Prostate gland (tissue), 2 donors: ENCODE measurements at regions not wholly inside any gene's neighbourhood (a gene's known extent, or its start where the extent isn't known, plus 50 kb on each side); places are given as distances from the start of the nearest gene placed in this dataset.
A peak's percentile ranks its signal among the peaks of the same experiment; 100 is the strongest.

Experiments used
- DNase-seq: peaks from one replicate; pipeline ENCODE4 v3.0.0-alpha.2; 2019; ENCODE audit warnings: low spot score
- H3K27ac ChIP-seq, 2 donors: fragments of 200-600 bp; sonication (generic); 2 replicates each; pipeline ENCODE4 v1.5.1; 2017 to 2019
- H3K27me3 ChIP-seq: fragments of 200-600 bp; sonication (generic); replicated peaks from 2 replicates; pipeline ENCODE4 v1.5.1; 2019; ENCODE audit not compliant: insufficient read depth
- H3K36me3 ChIP-seq, 2 donors: fragments of 200-600 bp; sonication (generic); 1 replicate in 1 of 2; 2 replicates in 1 of 2; pipeline versions ENCODE4 v1.5.1 to v1.8.1; 2017 to 2019
- H3K4me1 ChIP-seq: fragments of 200-600 bp; sonication (generic); replicated peaks from 2 replicates; pipeline ENCODE4 v1.5.1; 2019
- H3K4me3 ChIP-seq, 2 donors: fragments of 200-600 bp; sonication (generic); 2 replicates each; pipeline ENCODE4 v1.5.1; 2017 to 2019
- H3K9me3 ChIP-seq: fragments of 200-600 bp; sonication (generic); 2 replicates; pipeline ENCODE4 v1.5.1; 2017
- CTCF ChIP-seq, 4 experiments: fragments of 200-600 bp in 2 of 4; fragments of 450-650 bp in 2 of 4; sonication (generic) in 2 of 4; IDR thresholded peaks; 1 replicate in 3 of 4; 2 replicates in 1 of 4; pipeline ENCODE4 v1.5.1; 2016 to 2019; ENCODE audit warnings: antibody characterized with exemption in 4 of 4, mild to moderate bottlenecking in 2 of 4, moderate library complexity in 2 of 4
- POLR2A ChIP-seq: fragments of 450-650 bp; IDR thresholded peaks from one replicate; pipeline ENCODE4 v1.6.1; 2016; ENCODE audit warnings: antibody characterized with exemption, mild to moderate bottlenecking
- POLR2AphosphoS5 ChIP-seq: sonication (generic); formaldehyde crosslinking; IDR thresholded peaks from one replicate; pipeline ENCODE4 v1.6.1; 2017; ENCODE audit warnings: antibody characterized with exemption
- WGBS: methylation state at CpG from one replicate; pipeline ENCODE4 v1.1.5; 2018; 5-methylcytosine and 5-hydroxymethylcytosine counted together
- intact Hi-C: fragments of 100-400 bp; cut with DNase I; formaldehyde crosslinking; loops from one replicate; pipeline ENCODE4 v1.14.2; 2022

- DNase-seq, result no peak
- H3K9me3 ChIP-seq, result no peaks in the 10 kb centered on the region
- H3K4me3 ChIP-seq, result no peak overlapping the region
- H3K4me1 ChIP-seq, result no peaks in the 10 kb centered on the region
- no peak overlapping the region for H3K27ac ChIP-seq
- TF ChIP-seq POLR2AphosphoS5 (no peak), CTCF (IDR thresholded peaks at IDR 0.05) (no peak), POLR2A (no peak)
- no peaks in the 10 kb centered on the region for H3K36me3 ChIP-seq
- WGBS, result 94% methylated on average over 3 of the region's 3 CpGs
- H3K27me3 ChIP-seq, result no peaks in the 10 kb centered on the region
- intact Hi-C loops, result no loop called here
Observed at GRCh38 chr2:150417278-150417677, 70.2 kb downstream of the RND3 start.

DNA sequence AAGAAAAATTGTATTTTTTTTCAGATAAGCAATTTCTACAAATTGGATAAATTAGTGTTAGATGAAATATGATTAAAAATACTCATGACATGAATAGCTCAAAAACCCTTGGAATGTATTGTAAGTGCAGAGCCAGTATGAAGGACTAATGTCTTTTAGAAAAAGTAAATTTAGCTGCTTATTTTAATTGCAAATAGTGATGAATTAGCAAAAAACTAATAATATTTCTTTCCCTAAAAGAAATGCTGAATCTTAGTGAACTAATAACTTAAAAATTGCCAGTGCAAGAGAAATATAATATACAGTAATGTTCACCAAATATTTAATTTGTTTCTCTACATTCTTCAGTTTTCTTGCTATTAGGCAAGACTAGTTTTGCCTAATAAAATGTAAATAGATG is 72.4 kb downstream of the RND3 start:
- no peak for DNase-seq
- no peaks in the 10 kb centered on the region for H3K4me1 ChIP-seq
- no peaks in the 10 kb centered on the region for H3K36me3 ChIP-seq
- intact Hi-C loops, result no loop called here
- TF ChIP-seq POLR2AphosphoS5, result no peak
- no peaks in the 10 kb centered on the region for H3K27me3 ChIP-seq
- no peak overlapping the region for H3K27ac ChIP-seq
- no peak overlapping the region for H3K4me3 ChIP-seq
- no peaks in the 10 kb centered on the region for H3K9me3 ChIP-seq

DNA sequence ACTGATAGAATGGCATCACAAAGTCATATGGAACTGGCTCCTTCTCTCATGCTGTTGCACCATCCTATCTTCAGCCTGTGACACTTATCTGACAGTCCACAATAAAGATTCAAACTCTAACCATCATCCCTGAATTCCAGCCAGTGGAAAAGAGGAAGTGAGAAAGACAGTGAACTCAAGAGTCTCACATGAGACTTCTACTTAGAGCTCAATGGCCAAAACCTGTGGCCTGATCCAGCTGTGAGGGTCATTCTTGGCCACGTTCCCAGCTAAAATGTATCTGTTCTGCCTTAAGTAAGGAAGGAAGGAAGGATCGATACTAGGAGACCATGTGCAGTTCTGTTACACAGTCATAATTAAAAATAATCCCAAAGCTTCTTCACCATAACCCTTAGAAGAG is 73.6 kb downstream of the RND3 start:
- no peaks in the 10 kb centered on the region for H3K36me3 ChIP-seq
- 82% methylated on average over 2 of the region's 2 CpGs for WGBS
- H3K27me3 ChIP-seq, result no peaks in the 10 kb centered on the region
- DNase-seq, result no peak
- intact Hi-C loops, result no loop called here
- TF ChIP-seq CTCF (IDR thresholded peaks at IDR 0.05) (no peak), POLR2AphosphoS5 (no peak)
- no peaks in the 10 kb centered on the region for H3K4me1 ChIP-seq
- H3K9me3 ChIP-seq, result no peaks in the 10 kb centered on the region
- H3K27ac ChIP-seq, result no peak overlapping the region
- no peak overlapping the region for H3K4me3 ChIP-seq

DNA sequence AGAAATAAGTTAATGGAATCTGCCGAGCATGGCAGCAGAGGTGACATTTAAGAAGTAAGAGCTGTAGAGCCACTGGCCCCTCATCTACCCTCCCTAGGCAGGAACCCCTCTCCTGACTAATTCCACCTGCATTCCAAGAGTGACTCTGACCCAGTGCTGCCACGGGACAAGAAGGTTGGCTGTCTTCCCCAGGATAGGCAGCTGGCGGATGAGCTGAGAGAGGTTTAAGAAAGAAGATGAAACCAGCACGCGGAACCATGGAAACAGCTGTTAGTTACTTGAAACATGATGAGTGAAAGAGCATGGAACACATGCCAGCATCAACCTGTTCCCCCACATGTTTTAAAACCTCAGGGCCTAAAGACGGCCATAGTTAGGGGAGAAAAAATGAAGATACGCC is 74.1 kb downstream of the RND3 start:
- DNase-seq, result no peak
- Histone ChIP-seq H3K27me3 (no peaks in the 10 kb centered on the region), H3K9me3 (no peaks in the 10 kb centered on the region), H3K4me3 (no peak overlapping the region), H3K27ac (no peak overlapping the region), H3K36me3 (no peaks in the 10 kb centered on the region), H3K4me1 (no peaks in the 10 kb centered on the region)
- TF ChIP-seq POLR2A (no peak), CTCF (IDR thresholded peaks at IDR 0.05) (no peak), POLR2AphosphoS5 (no peak)
- intact Hi-C loops, result no loop called here
- 91% methylated on average over 7 of the region's 7 CpGs for WGBS

- intact Hi-C loops, result no loop called here
- WGBS, result 90% methylated on average over 3 of the region's 3 CpGs
- no peak for DNase-seq
- Histone ChIP-seq H3K9me3 (no peaks in the 10 kb centered on the region), H3K4me1 (no peaks in the 10 kb centered on the region), H3K36me3 (no peaks in the 10 kb centered on the region), H3K27ac (no peak overlapping the region), H3K4me3 (no peak overlapping the region), H3K27me3 (no peaks in the 10 kb centered on the region)
- no peak for TF ChIP-seq POLR2A
- no peak for TF ChIP-seq CTCF (IDR thresholded peaks at IDR 0.05)
- TF ChIP-seq POLR2AphosphoS5, result no peak
Observed at GRCh38 chr2:150410809-150411208, 76.7 kb downstream of the RND3 start.

GRCh38 chr2:150409196-150409595 is 78.3 kb downstream of the RND3 start:
- Histone ChIP-seq H3K27ac (no peak overlapping the region), H3K9me3 (no peaks in the 10 kb centered on the region), H3K27me3 (no peaks in the 10 kb centered on the region), H3K36me3 (no peaks in the 10 kb centered on the region), H3K4me1 (no peaks in the 10 kb centered on the region), H3K4me3 (no peak overlapping the region)
- 33% methylated on average over 2 of the region's 2 CpGs for WGBS
- intact Hi-C loops, result no loop called here
- no peak for TF ChIP-seq CTCF (IDR thresholded peaks at IDR 0.05)
- TF ChIP-seq POLR2AphosphoS5, result peak; percentile 29
- DNase-seq, result no peak
